DMS79 treated with DMSO at 0.1 percent for 48 hours (cell line): ENCODE measurements at regions not wholly inside any gene's neighbourhood (a gene's known extent, or its start where the extent isn't known, plus 50 kb on each side); places are given as distances from the start of the nearest gene placed in this dataset.

Source experiments
- DNase-seq: peaks from one replicate; lab custom pipeline; 2025; lab: John Stamatoyannopoulos, UW

GRCh38 chr15:47332481-47332880 is 384.8 kb upstream of the SEMA6D start:
- DNase-seq: peak; percentile 73

GRCh38 chr15:47333734-47334133 is 383.6 kb upstream of the SEMA6D start:
- DNase-seq: no peak

- no peak for DNase-seq
These were observed 382.3 kb upstream of the SEMA6D start for GRCh38 chr15:47334805-47335535.

- DNase-seq: no peak
These were observed 380.2 kb upstream of the SEMA6D start for GRCh38 chr15:47337106-47337505.

GRCh38 chr15:47337836-47338235 is 379.5 kb upstream of the SEMA6D start:
- DNase-seq: peak; percentile 50

- no peak for DNase-seq
These were observed 378.5 kb upstream of the SEMA6D start for GRCh38 chr15:47338771-47339170.

- no peak for DNase-seq
These were observed 377.3 kb upstream of the SEMA6D start for GRCh38 chr15:47339800-47340570.

- no peak for DNase-seq
These were observed 376.8 kb upstream of the SEMA6D start for GRCh38 chr15:47340571-47340920.

GRCh38 chr15:47349179-47349578 is 368.1 kb upstream of the SEMA6D start:
- DNase-seq: peak; percentile 68

GRCh38 chr15:47351501-47351900 is 365.8 kb upstream of the SEMA6D start:
- DNase-seq: no peak

- DNase-seq: no peak
These were observed 365.1 kb upstream of the SEMA6D start for GRCh38 chr15:47352217-47352616.

- DNase-seq: no peak
These were observed 361.5 kb upstream of the SEMA6D start for GRCh38 chr15:47355759-47356158.

- no peak for DNase-seq
These were observed 361.0 kb upstream of the SEMA6D start for GRCh38 chr15:47356297-47356696.

GRCh38 chr15:47358876-47359275 is 358.4 kb upstream of the SEMA6D start:
- no peak for DNase-seq

GRCh38 chr15:47360305-47360704 is 357.0 kb upstream of the SEMA6D start:
- no peak for DNase-seq

GRCh38 chr15:47362118-47362905 is 355.0 kb upstream of the SEMA6D start:
- DNase-seq: no peak

- DNase-seq: no peak
These were observed 353.7 kb upstream of the SEMA6D start for GRCh38 chr15:47363653-47364052.

GRCh38 chr15:47364230-47365141 is 352.8 kb upstream of the SEMA6D start:
- peak; percentile 42 for DNase-seq

GRCh38 chr15:47366884-47367283 is 350.4 kb upstream of the SEMA6D start:
- no peak for DNase-seq

- peak; percentile 40 for DNase-seq
These were observed 349.4 kb upstream of the SEMA6D start for GRCh38 chr15:47367726-47368390.

- no peak for DNase-seq
These were observed 345.4 kb upstream of the SEMA6D start for GRCh38 chr15:47371939-47372338.
